SJCRH30 (cell line): ENCODE measurements at regions not wholly inside any gene's neighbourhood (a gene's known extent, or its start where the extent isn't known, plus 50 kb on each side); places are given as distances from the start of the nearest gene placed in this dataset.

Experiments used
- DNase-seq, 2 experiments: peaks; one replicate each; pipeline ENCODE4 v3.0.0-alpha.2; 2015 to 2020
- H3K27ac ChIP-seq: fragments of 250-450 bp; sonication (Bioruptor Pico); 2 replicates; pipeline ENCODE4 v1.5.1; 2020; ENCODE audit warnings: mild to moderate bottlenecking, moderate library complexity
- H3K27me3 ChIP-seq: fragments of 250-450 bp; sonication (Bioruptor Pico); 2 replicates; pipeline ENCODE4 v1.5.1; 2020; ENCODE audit warnings: mild to moderate bottlenecking, moderate library complexity
- H3K36me3 ChIP-seq: fragments of 250-450 bp; sonication (Bioruptor Pico); 2 replicates; pipeline ENCODE4 v1.5.1; 2020; ENCODE audit warnings: mild to moderate bottlenecking, moderate library complexity
- H3K4me1 ChIP-seq: fragments of 250-450 bp; sonication (Bioruptor Pico); 2 replicates; pipeline ENCODE4 v1.5.1; 2020; ENCODE audit warnings: mild to moderate bottlenecking, moderate library complexity
- H3K4me3 ChIP-seq: fragments of 250-450 bp; sonication (Bioruptor Pico); 2 replicates; pipeline ENCODE4 v1.5.1; 2020; ENCODE audit warnings: mild to moderate bottlenecking, moderate library complexity
- H3K9me3 ChIP-seq: fragments of 250-450 bp; sonication (Bioruptor Pico); replicated peaks from 2 replicates; pipeline ENCODE4 v1.5.1; 2020; ENCODE audit warnings: mild to moderate bottlenecking, moderate library complexity

- DNase-seq = no peak
- no peaks in the 10 kb centered on the region for H3K9me3 ChIP-seq
- no peak overlapping the region for H3K4me3 ChIP-seq
- H3K36me3 ChIP-seq = no peaks in the 10 kb centered on the region
- no peaks in the 10 kb centered on the region for H3K4me1 ChIP-seq
- H3K27ac ChIP-seq = no peak overlapping the region
- H3K27me3 ChIP-seq = peaks cover 16% of the 10 kb centered on the region
These were observed 62.9 kb upstream of the WSB1 start for GRCh38 chr17:27230996-27231395.

GRCh38 chr17:27232328-27232727 is 61.6 kb upstream of the WSB1 start:
- DNase-seq = no peak
- Histone ChIP-seq H3K4me1 (no peaks in the 10 kb centered on the region), H3K9me3 (no peaks in the 10 kb centered on the region), H3K36me3 (no peaks in the 10 kb centered on the region), H3K27ac (no peak overlapping the region), H3K27me3 (peaks cover 16% of the 10 kb centered on the region), H3K4me3 (no peak overlapping the region)

GRCh38 chr17:27233059-27233458 is 60.9 kb upstream of the WSB1 start:
- no peaks in the 10 kb centered on the region for H3K9me3 ChIP-seq
- no peak overlapping the region for H3K4me3 ChIP-seq

GRCh38 chr17:27233776-27234175 is 60.1 kb upstream of the WSB1 start:
- H3K4me1 ChIP-seq = no peaks in the 10 kb centered on the region
- H3K36me3 ChIP-seq = no peaks in the 10 kb centered on the region
- no peak for DNase-seq
- no peak overlapping the region for H3K4me3 ChIP-seq
- H3K27me3 ChIP-seq = peaks cover 13% of the 10 kb centered on the region
- no peak overlapping the region for H3K27ac ChIP-seq
- H3K9me3 ChIP-seq = no peaks in the 10 kb centered on the region

More at GRCh38 chr17:27233059-27233458, 60.9 kb upstream of the WSB1 start:
- Histone ChIP-seq H3K36me3 (no peaks in the 10 kb centered on the region), H3K4me1 (no peaks in the 10 kb centered on the region), H3K27me3 (peaks cover 13% of the 10 kb centered on the region), H3K27ac (no peak overlapping the region)
- DNase-seq = no peak

- Histone ChIP-seq H3K4me1 (no peaks in the 10 kb centered on the region), H3K36me3 (no peaks in the 10 kb centered on the region), H3K27ac (no peak overlapping the region), H3K4me3 (no peak overlapping the region), H3K9me3 (no peaks in the 10 kb centered on the region), H3K27me3 (peaks cover 13% of the 10 kb centered on the region)
- peak; percentile 53 to 85 for DNase-seq
These were observed 57.1 kb upstream of the WSB1 start for GRCh38 chr17:27236717-27237315.

- Histone ChIP-seq H3K4me1 (no peaks in the 10 kb centered on the region), H3K9me3 (no peaks in the 10 kb centered on the region), H3K36me3 (no peaks in the 10 kb centered on the region), H3K4me3 (no peak overlapping the region), H3K27me3 (peaks cover 13% of the 10 kb centered on the region), H3K27ac (no peak overlapping the region)
- DNase-seq = no peak
These were observed 56.0 kb upstream of the WSB1 start for GRCh38 chr17:27237890-27238289.

GRCh38 chr17:27239046-27239445 is 54.9 kb upstream of the WSB1 start:
- H3K4me3 ChIP-seq = no peak overlapping the region
- H3K9me3 ChIP-seq = no peaks in the 10 kb centered on the region
- H3K4me1 ChIP-seq = no peaks in the 10 kb centered on the region
- no peak overlapping the region for H3K27ac ChIP-seq
- peaks cover 9% of the 10 kb centered on the region for H3K27me3 ChIP-seq
- H3K36me3 ChIP-seq = no peaks in the 10 kb centered on the region
- DNase-seq = no peak

GRCh38 chr17:27239584-27239983 is 54.3 kb upstream of the WSB1 start:
- Histone ChIP-seq H3K4me1 (peaks cover 4% of the 10 kb centered on the region; the same call in 1 of the 2 replicates), H3K36me3 (no peaks in the 10 kb centered on the region), H3K27me3 (peaks cover 9% of the 10 kb centered on the region), H3K27ac (no peak overlapping the region), H3K9me3 (no peaks in the 10 kb centered on the region), H3K4me3 (no peak overlapping the region)
- DNase-seq = no peak

GRCh38 chr17:27240086-27240801 is 53.7 kb upstream of the WSB1 start:
- H3K36me3 ChIP-seq = no peaks in the 10 kb centered on the region
- no peak overlapping the region for H3K4me3 ChIP-seq
- H3K4me1 ChIP-seq = peaks cover 9% of the 10 kb centered on the region; the same call in 1 of the 2 replicates
- H3K27ac ChIP-seq = no peak overlapping the region
- no peak for DNase-seq
- H3K27me3 ChIP-seq = peaks cover 7% of the 10 kb centered on the region
- no peaks in the 10 kb centered on the region for H3K9me3 ChIP-seq

GRCh38 chr17:27240802-27241155 is 53.1 kb upstream of the WSB1 start:
- H3K4me1 ChIP-seq = peaks cover 14% of the 10 kb centered on the region
- no peak overlapping the region for H3K4me3 ChIP-seq
- no peaks in the 10 kb centered on the region for H3K9me3 ChIP-seq
- no peak overlapping the region for H3K27ac ChIP-seq
- no peaks in the 10 kb centered on the region for H3K36me3 ChIP-seq
- peaks cover 1% of the 10 kb centered on the region for H3K27me3 ChIP-seq
- DNase-seq = no peak

- DNase-seq = no peak
- H3K27ac ChIP-seq = no peak overlapping the region
- no peaks in the 10 kb centered on the region for H3K27me3 ChIP-seq
- no peaks in the 10 kb centered on the region for H3K36me3 ChIP-seq
- H3K4me3 ChIP-seq = no peak overlapping the region
- H3K4me1 ChIP-seq = peaks cover 15% of the 10 kb centered on the region
- H3K9me3 ChIP-seq = no peaks in the 10 kb centered on the region
These were observed 52.5 kb upstream of the WSB1 start for GRCh38 chr17:27241346-27241946.

- no peak for DNase-seq
- H3K36me3 ChIP-seq = no peaks in the 10 kb centered on the region
- peaks cover 15% of the 10 kb centered on the region for H3K4me1 ChIP-seq
- no peak overlapping the region for H3K4me3 ChIP-seq
- no peaks in the 10 kb centered on the region; the same call in 1 of the 2 replicates for H3K9me3 ChIP-seq
- H3K27me3 ChIP-seq = no peaks in the 10 kb centered on the region
- H3K27ac ChIP-seq = no peak overlapping the region
These were observed 51.0 kb upstream of the WSB1 start for GRCh38 chr17:27242951-27243350.

- Histone ChIP-seq H3K36me3 (no peaks in the 10 kb centered on the region), H3K9me3 (no peaks in the 10 kb centered on the region; the same call in 1 of the 2 replicates), H3K27ac (no peak overlapping the region), H3K27me3 (no peaks in the 10 kb centered on the region), H3K4me3 (no peak overlapping the region), H3K4me1 (peaks cover 15% of the 10 kb centered on the region)
- no peak for DNase-seq
These were observed 49.9 kb upstream of the WSB1 start for GRCh38 chr17:27244011-27244410.
